ENCODE measurements at regions not wholly inside any gene's neighbourhood (a gene's known extent, or its start where the extent isn't known, plus 50 kb on each side); places are given as distances from the start of the nearest gene placed in this dataset.

GRCh38 chr7:22618528-22618927 is 108.5 kb upstream of the IL6 start:
- no peak for TF ChIP-seq ELF1 (IDR thresholded peaks at IDR 0.05; ENCODE audit: borderline replicate concordance, low read depth)
- no peak for TF ChIP-seq EZH2 (IDR thresholded peaks at IDR 0.05)
- no peak for TF ChIP-seq CTCF (IDR thresholded peaks at IDR 0.05 in 2 of 3, conservative IDR thresholded peaks at IDR 0.05 in 1 of 3; ENCODE audit: borderline replicate concordance in 1 of 3, insufficient read depth in 1 of 3, low read depth in 2 of 3, low read length in 2 of 3)
- TF ChIP-seq POLR2A (IDR thresholded peaks at IDR 0.05; ENCODE audit: borderline replicate concordance, extremely low read depth, insufficient read depth, insufficient read length): no peak

Measured in HCT116 (cell line).